H54 (cell line): ENCODE measurements at regions not wholly inside any gene's neighbourhood (a gene's known extent, or its start where the extent isn't known, plus 50 kb on each side); places are given as distances from the start of the nearest gene placed in this dataset.
"Not testable (repeated sequence)": the region's sequence is repeated elsewhere in the genome, so short reads cannot be mapped to it uniquely, and the experiment has no call there.

Experiments
- DNase-seq: peaks from one replicate; pipeline ENCODE4 v3.0.0; 2011; ENCODE audit warnings: low spot score, mixed read lengths; ENCODE audit not compliant: insufficient read length
- FAIRE-seq: peaks from 3 replicates; lab custom pipeline; 2011; peaks lifted over from hg19 to GRCh38; lab: Jason Lieb, UNC
- POLR2A ChIP-seq: IDR thresholded peaks from 2 replicates; pipeline ENCODE4 v1.6.1; 2011; ENCODE audit warnings: low read depth, mild to moderate bottlenecking, low read length

- no peak for FAIRE-seq
- no peak for TF ChIP-seq POLR2A
- no peak for DNase-seq
These were observed 500.2 kb upstream of the NUDT12 start for GRCh38 chr5:104062621-104063377.

- DNase-seq (no peak), FAIRE-seq (no peak)
These were observed 499.1 kb upstream of the NUDT12 start for GRCh38 chr5:104061707-104062106.

GRCh38 chr5:104053353-104053649 lies 490.7 kb upstream of the NUDT12 start:
- no peak for FAIRE-seq
- TF ChIP-seq POLR2A = no peak
- DNase-seq = no peak

More at GRCh38 chr5:104061707-104062106, 499.1 kb upstream of the NUDT12 start:
- no peak for TF ChIP-seq POLR2A

- no peak for TF ChIP-seq POLR2A
- peak; percentile 36 for FAIRE-seq
- DNase-seq = no peak
These were observed 490.2 kb upstream of the NUDT12 start for GRCh38 chr5:104052558-104053352.

- FAIRE-seq = no peak
- no peak for TF ChIP-seq POLR2A
- no peak for DNase-seq
These were observed 487.8 kb upstream of the NUDT12 start for GRCh38 chr5:104050436-104050835.

GRCh38 chr5:104049752-104050151 lies 487.2 kb upstream of the NUDT12 start:
- FAIRE-seq (no peak), DNase-seq (no peak)
- no peak for TF ChIP-seq POLR2A

GRCh38 chr5:104048231-104048630 lies 485.6 kb upstream of the NUDT12 start:
- FAIRE-seq (no peak), DNase-seq (no peak)
- no peak for TF ChIP-seq POLR2A

- FAIRE-seq (no peak), DNase-seq (no peak)
- TF ChIP-seq POLR2A = no peak
These were observed 483.4 kb upstream of the NUDT12 start for GRCh38 chr5:104045987-104046386.

- not testable (repeated sequence) for FAIRE-seq
These were observed 477.3 kb upstream of the NUDT12 start for GRCh38 chr5:104039871-104040270.

GRCh38 chr5:104037136-104037535 lies 474.5 kb upstream of the NUDT12 start:
- not testable (repeated sequence) for DNase-seq, FAIRE-seq

More at GRCh38 chr5:104039871-104040270, 477.3 kb upstream of the NUDT12 start:
- not testable (repeated sequence) for DNase-seq

GRCh38 chr5:104033186-104033585 lies 470.6 kb upstream of the NUDT12 start:
- DNase-seq, FAIRE-seq: not testable (repeated sequence)

- no peak for TF ChIP-seq POLR2A
- no peak for DNase-seq
- FAIRE-seq = no peak
These were observed 461.9 kb upstream of the NUDT12 start for GRCh38 chr5:104024538-104024937.

- TF ChIP-seq POLR2A = no peak
- FAIRE-seq = no peak
- no peak for DNase-seq
These were observed 461.1 kb upstream of the NUDT12 start for GRCh38 chr5:104023739-104024138.

- TF ChIP-seq POLR2A = no peak
- DNase-seq (no peak), FAIRE-seq (no peak)
These were observed 457.4 kb upstream of the NUDT12 start for GRCh38 chr5:104019956-104020355.

GRCh38 chr5:104018299-104018698 lies 455.7 kb upstream of the NUDT12 start:
- DNase-seq (no peak), FAIRE-seq (no peak)
- no peak for TF ChIP-seq POLR2A
